ENCODE measurements at regions not wholly inside any gene's neighbourhood (a gene's known extent, or its start where the extent isn't known, plus 50 kb on each side); places are given as distances from the start of the nearest gene placed in this dataset.

DNA sequence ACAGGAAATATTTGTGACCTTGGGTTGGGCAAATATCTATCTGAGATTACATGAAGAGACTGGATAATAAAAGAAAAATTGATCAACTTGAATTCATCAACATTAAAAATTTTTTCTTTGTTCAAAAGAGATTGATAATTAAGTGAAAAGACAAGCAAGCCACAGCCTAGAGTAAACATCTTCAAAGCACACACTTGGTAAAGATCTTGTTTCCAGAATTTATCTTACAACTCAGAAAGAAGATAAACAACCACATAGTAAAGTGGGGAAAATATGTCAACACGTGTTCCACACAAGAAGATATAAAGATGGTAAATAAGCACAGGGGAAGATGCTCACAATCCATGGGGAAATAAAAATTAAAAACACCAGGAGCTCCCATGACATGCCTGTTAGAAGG, 195.9 kb downstream of the SOX11 start:
- intact Hi-C loops (cut with micrococcal nuclease), result no loop called here
- H3K27ac Mint-ChIP-seq (ENCODE audit: low read depth, unreplicated experiment), result no peak overlapping the region
- POLR2A ChIA-PET, result no interaction called here
- no peaks in the 10 kb centered on the region for H3K27me3 Mint-ChIP-seq (ENCODE audit: insufficient read depth, unreplicated experiment)
- no TSS peak for BruUV-seq (replicated peaks)
- TF ChIP-seq, protein P1, sequence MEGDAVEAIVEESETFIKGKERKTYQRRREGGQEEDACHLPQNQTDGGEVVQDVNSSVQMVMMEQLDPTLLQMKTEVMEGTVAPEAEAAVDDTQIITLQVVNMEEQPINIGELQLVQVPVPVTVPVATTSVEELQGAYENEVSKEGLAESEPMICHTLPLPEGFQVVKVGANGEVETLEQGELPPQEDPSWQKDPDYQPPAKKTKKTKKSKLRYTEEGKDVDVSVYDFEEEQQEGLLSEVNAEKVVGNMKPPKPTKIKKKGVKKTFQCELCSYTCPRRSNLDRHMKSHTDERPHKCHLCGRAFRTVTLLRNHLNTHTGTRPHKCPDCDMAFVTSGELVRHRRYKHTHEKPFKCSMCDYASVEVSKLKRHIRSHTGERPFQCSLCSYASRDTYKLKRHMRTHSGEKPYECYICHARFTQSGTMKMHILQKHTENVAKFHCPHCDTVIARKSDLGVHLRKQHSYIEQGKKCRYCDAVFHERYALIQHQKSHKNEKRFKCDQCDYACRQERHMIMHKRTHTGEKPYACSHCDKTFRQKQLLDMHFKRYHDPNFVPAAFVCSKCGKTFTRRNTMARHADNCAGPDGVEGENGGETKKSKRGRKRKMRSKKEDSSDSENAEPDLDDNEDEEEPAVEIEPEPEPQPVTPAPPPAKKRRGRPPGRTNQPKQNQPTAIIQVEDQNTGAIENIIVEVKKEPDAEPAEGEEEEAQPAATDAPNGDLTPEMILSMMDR (IDR thresholded peaks at IDR 0.05; ENCODE audit: unreplicated experiment), result no peak
- DNase-seq (ENCODE audit: unreplicated experiment), result no peak
- no peaks in the 10 kb centered on the region for H3K9me3 Mint-ChIP-seq (ENCODE audit: unreplicated experiment)
- H3K4me1 Mint-ChIP-seq (ENCODE audit: insufficient read depth, unreplicated experiment), result peaks cover 6% of the 10 kb centered on the region
- H3K4me3 Mint-ChIP-seq (ENCODE audit: unreplicated experiment), result no peak overlapping the region
- no peaks in the 10 kb centered on the region for H3K36me3 Mint-ChIP-seq (ENCODE audit: insufficient read depth, unreplicated experiment)
- CTCF ChIA-PET, result interaction anchor here (0.5 kb wide), 1 partner anchor 105 kb away, joined by 3 read pairs; no protein-coding TSS in a partner anchor

DNA sequence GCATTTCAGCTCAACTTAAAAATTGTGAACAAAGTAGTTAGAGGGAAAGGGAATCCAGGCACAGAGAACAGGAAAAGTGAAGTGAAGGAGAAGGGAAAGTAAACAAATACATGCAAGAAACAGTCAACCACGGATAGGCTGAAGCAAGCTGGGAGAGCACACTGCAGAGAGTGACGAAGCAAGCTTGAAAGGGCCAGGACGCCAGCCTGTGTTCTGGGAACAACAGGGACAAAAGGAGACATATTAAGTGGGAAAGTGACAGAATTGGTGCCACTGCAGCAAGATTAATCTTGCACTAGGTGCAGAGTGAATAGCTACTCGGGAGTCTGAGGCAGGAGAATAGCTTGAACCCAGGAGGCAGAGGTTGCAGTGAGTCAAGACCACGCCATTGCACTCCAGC, 197.3 kb downstream of the SOX11 start:
- intact Hi-C loops (cut with micrococcal nuclease), result no loop called here
- H3K36me3 Mint-ChIP-seq (ENCODE audit: insufficient read depth, unreplicated experiment), result no peaks in the 10 kb centered on the region

DNA sequence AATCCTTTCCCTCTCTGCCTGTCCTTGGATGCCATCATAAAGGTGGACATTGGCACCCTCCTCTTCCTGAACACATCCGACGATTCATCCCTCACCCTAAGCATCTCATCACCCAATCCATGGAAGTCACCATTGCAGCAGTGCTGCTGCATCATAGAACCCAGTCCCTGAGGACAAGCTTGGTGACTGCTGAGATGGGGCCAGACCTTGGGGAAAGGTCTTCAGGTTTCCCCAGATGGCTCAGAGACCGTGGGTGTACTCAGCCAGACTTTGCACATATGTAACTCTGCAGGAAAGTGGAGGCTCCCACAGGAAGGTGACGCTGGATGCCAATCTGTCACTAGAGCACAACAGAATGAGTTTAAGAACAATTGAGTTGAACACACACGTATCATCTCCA, 202.2 kb downstream of the SOX11 start:
- no TSS peak for BruUV-seq (replicated peaks)
- CTCF ChIA-PET, result interaction anchor here (1.0 kb wide), 1 partner anchor 9 kb away, joined by 3 read pairs; no protein-coding TSS in a partner anchor
- Mint-ChIP-seq H3K36me3 (ENCODE audit: insufficient read depth, unreplicated experiment) (no peaks in the 10 kb centered on the region), H3K4me1 (ENCODE audit: insufficient read depth, unreplicated experiment) (peaks cover 3% of the 10 kb centered on the region), H3K27ac (ENCODE audit: low read depth, unreplicated experiment) (no peak overlapping the region), H3K4me3 (ENCODE audit: unreplicated experiment) (no peak overlapping the region), H3K9me3 (ENCODE audit: unreplicated experiment) (no peaks in the 10 kb centered on the region), H3K27me3 (ENCODE audit: insufficient read depth, unreplicated experiment) (no peaks in the 10 kb centered on the region)
- intact Hi-C loops (cut with micrococcal nuclease), result no loop called here
- TF ChIP-seq, protein P1 (IDR thresholded peaks at IDR 0.05; ENCODE audit: unreplicated experiment), result no peak
- POLR2A ChIA-PET, result no interaction called here
- DNase-seq (ENCODE audit: unreplicated experiment), result no peak

More for the DNA sequence above, 197.3 kb downstream of the SOX11 start:
- Mint-ChIP-seq H3K4me1 (ENCODE audit: insufficient read depth, unreplicated experiment) (peaks cover 6% of the 10 kb centered on the region), H3K27me3 (ENCODE audit: insufficient read depth, unreplicated experiment) (no peaks in the 10 kb centered on the region), H3K9me3 (ENCODE audit: unreplicated experiment) (no peaks in the 10 kb centered on the region), H3K4me3 (ENCODE audit: unreplicated experiment) (no peak overlapping the region), H3K27ac (ENCODE audit: low read depth, unreplicated experiment) (no peak overlapping the region)
- CTCF ChIA-PET, result interaction anchor here (0.6 kb wide), 1 partner anchor 948 kb away, joined by 3 read pairs; no protein-coding TSS in a partner anchor
- no TSS peak for BruUV-seq (replicated peaks)
- TF ChIP-seq, protein P1 (IDR thresholded peaks at IDR 0.05; ENCODE audit: unreplicated experiment), result no peak
- no peak for DNase-seq (ENCODE audit: unreplicated experiment)
- POLR2A ChIA-PET, result interaction anchor here (0.7 kb wide), 1 partner anchor 148 kb away, joined by 3 read pairs; no protein-coding TSS in a partner anchor

DNA sequence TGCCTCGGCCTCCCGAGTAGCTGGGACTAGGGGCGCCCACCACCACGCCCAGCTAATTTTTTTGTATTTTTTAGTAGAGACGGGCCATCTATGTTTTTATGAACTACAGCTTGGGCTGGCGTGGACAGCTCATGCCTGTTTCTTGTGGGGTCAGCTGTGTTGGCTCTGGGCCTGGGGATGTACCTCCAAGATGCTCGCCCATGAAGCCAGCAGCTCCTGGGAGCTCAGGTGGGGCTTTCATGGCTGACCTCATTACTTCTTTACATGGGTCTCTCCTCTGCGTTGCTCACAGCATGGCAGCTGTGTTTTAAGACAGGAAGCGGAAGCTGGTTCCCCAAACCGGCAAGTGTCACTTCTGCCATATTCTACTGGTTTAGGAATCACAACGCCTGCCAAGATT, 203.1 kb downstream of the SOX11 start:
- H3K9me3 Mint-ChIP-seq (ENCODE audit: unreplicated experiment), result no peaks in the 10 kb centered on the region
- no peaks in the 10 kb centered on the region for H3K4me1 Mint-ChIP-seq (ENCODE audit: insufficient read depth, unreplicated experiment)
- no peak for DNase-seq (ENCODE audit: unreplicated experiment)
- BruUV-seq (replicated peaks), result no TSS peak
- ChIA-PET CTCF (interaction anchor here (0.5 to 0.6 kb wide), 2 partner anchors 22 to 106 kb away, joined by 3 to 5 read pairs; no protein-coding TSS in a partner anchor), POLR2A (no interaction called here)
- no peaks in the 10 kb centered on the region for H3K36me3 Mint-ChIP-seq (ENCODE audit: insufficient read depth, unreplicated experiment)
- no peak overlapping the region for H3K4me3 Mint-ChIP-seq (ENCODE audit: unreplicated experiment)
- H3K27ac Mint-ChIP-seq (ENCODE audit: low read depth, unreplicated experiment), result no peak overlapping the region
- intact Hi-C loops (cut with micrococcal nuclease), result no loop called here
- H3K27me3 Mint-ChIP-seq (ENCODE audit: insufficient read depth, unreplicated experiment), result no peaks in the 10 kb centered on the region
- TF ChIP-seq, protein P1 (IDR thresholded peaks at IDR 0.05; ENCODE audit: unreplicated experiment), result no peak

All from MCF 10A (cell line).